Liver (tissue), 8 donors: ENCODE measurements at regions not wholly inside any gene's neighbourhood (a gene's known extent, or its start where the extent isn't known, plus 50 kb on each side); places are given as distances from the start of the nearest gene placed in this dataset.

Source experiments
- DNase-seq: peaks from one replicate; pipeline ENCODE4 v3.0.0-alpha.2; 2017; ENCODE audit warnings: low spot score
- H3K27ac ChIP-seq, 2 donors: one replicate each; pipeline ENCODE4 v1.7.0; 2013; ENCODE audit warnings: inconsistent platforms in 2 of 2, low read length in 2 of 2, control low read depth in 1 of 2, low read depth in 1 of 2, mild to moderate bottlenecking in 1 of 2
- H3K27me3 ChIP-seq, 4 donors: one replicate each; pipeline versions ENCODE4 v1.6.1 to v1.7.0; 2013; ENCODE audit warnings: low read length in 3 of 4, inconsistent platforms in 1 of 4, mild to moderate bottlenecking in 1 of 4, moderate library complexity in 1 of 4; ENCODE audit not compliant: control insufficient read depth in 4 of 4, insufficient read depth in 4 of 4
- H3K36me3 ChIP-seq, 4 donors: one replicate each; pipeline versions ENCODE4 v1.6.1 to v1.7.0; 2013; ENCODE audit warnings: low read length in 3 of 4, mild to moderate bottlenecking in 3 of 4, low read depth in 1 of 4, moderate library complexity in 1 of 4; ENCODE audit not compliant: control insufficient read depth in 4 of 4, insufficient read depth in 3 of 4
- H3K4me1 ChIP-seq, 4 donors: one replicate each; pipeline versions ENCODE4 v1.6.1 to v1.7.0; 2013; ENCODE audit warnings: low read length in 3 of 4, mild to moderate bottlenecking in 3 of 4, moderate library complexity in 1 of 4; ENCODE audit not compliant: control insufficient read depth in 4 of 4, insufficient read depth in 4 of 4
- H3K4me3 ChIP-seq, 3 donors: one replicate each; pipeline versions ENCODE4 v1.6.1 to v1.7.0; 2013; ENCODE audit warnings: low read length in 3 of 3, control low read depth in 1 of 3, low read depth in 1 of 3, mild to moderate bottlenecking in 1 of 3
- H3K9ac ChIP-seq, 2 donors: one replicate each; pipeline ENCODE4 v1.7.0; 2013; ENCODE audit warnings: low read length in 2 of 2, mild to moderate bottlenecking in 2 of 2, moderate library complexity in 2 of 2, control low read depth in 1 of 2, low read depth in 1 of 2
- H3K9me3 ChIP-seq, 4 donors: one replicate each; pipeline versions ENCODE4 v1.6.1 to v1.7.0; 2013; ENCODE audit warnings: low read length in 3 of 4; ENCODE audit not compliant: control insufficient read depth in 4 of 4
- EGR1 ChIP-seq, 2 donors: IDR thresholded peaks; 2 replicates each; pipeline ENCODE4 v1.6.1; 2016 to 2018; ENCODE audit warnings: antibody characterized with exemption in 2 of 2, low read depth in 2 of 2
- FOXA1 ChIP-seq: IDR thresholded peaks from 2 replicates; pipeline ENCODE4 v1.6.1; 2016; ENCODE audit warnings: antibody characterized with exemption
- FOXA2 ChIP-seq: IDR thresholded peaks from 2 replicates; pipeline ENCODE4 v1.6.1; 2016; ENCODE audit warnings: antibody characterized with exemption
- GABPA ChIP-seq, 2 donors: IDR thresholded peaks in 1 of 2; conservative IDR thresholded peaks in 1 of 2; 2 replicates each; pipeline ENCODE4 v1.6.1; 2016; ENCODE audit warnings: antibody characterized with exemption in 2 of 2, mild to moderate bottlenecking in 1 of 2, moderate library complexity in 1 of 2
- HNF4A ChIP-seq, 2 donors: conservative IDR thresholded peaks; 2 replicates each; pipeline ENCODE4 v1.6.1; 2016; ENCODE audit warnings: antibody characterized with exemption in 2 of 2, mild to moderate bottlenecking in 2 of 2
- HNF4G ChIP-seq: IDR thresholded peaks from 2 replicates; pipeline ENCODE4 v1.6.1; 2016; ENCODE audit warnings: antibody characterized with exemption
- JUND ChIP-seq, 2 donors: IDR thresholded peaks; 2 replicates each; pipeline ENCODE4 v1.6.1; 2016; ENCODE audit warnings: antibody characterized with exemption in 2 of 2
- NR2F2 ChIP-seq: IDR thresholded peaks from 2 replicates; pipeline ENCODE4 v1.6.1; 2016; ENCODE audit warnings: antibody characterized with exemption
- RAD21 ChIP-seq, 2 donors: IDR thresholded peaks; 2 replicates each; pipeline ENCODE4 v1.6.1; 2016; ENCODE audit warnings: antibody characterized with exemption in 2 of 2, mild to moderate bottlenecking in 2 of 2
- RXRA ChIP-seq, 2 donors: IDR thresholded peaks; 2 replicates each; pipeline ENCODE4 v1.6.1; 2017 to 2018; ENCODE audit warnings: antibody characterized with exemption in 2 of 2, mild to moderate bottlenecking in 1 of 2
- SP1 ChIP-seq: IDR thresholded peaks from 2 replicates; pipeline ENCODE4 v1.6.1; 2018; ENCODE audit warnings: antibody characterized with exemption, mild to moderate bottlenecking
- TAF1 ChIP-seq: conservative IDR thresholded peaks from 2 replicates; pipeline ENCODE4 v1.6.1; 2016; ENCODE audit warnings: antibody characterized with exemption, mild to moderate bottlenecking
- YY1 ChIP-seq: IDR thresholded peaks from 2 replicates; pipeline ENCODE4 v1.6.1; 2016; ENCODE audit warnings: antibody characterized with exemption, mild to moderate bottlenecking
- whole genome bisulfite sequencing: extraction: QIAGEN DNeasy Blood & Tissue Kit; methylation state at CpG from one replicate; pipeline ENCODE4 v1.1.7; 2013; 5-methylcytosine and 5-hydroxymethylcytosine counted together
- TF ChIP-seq, protein P1 (sequence below): IDR thresholded peaks from 2 replicates; pipeline ENCODE4 v1.6.1; 2016; ENCODE audit warnings: antibody characterized with exemption
- TF ChIP-seq, protein P2 (sequence below): IDR thresholded peaks from 2 replicates; pipeline ENCODE4 v1.6.1; 2016; ENCODE audit warnings: antibody characterized with exemption, mild to moderate bottlenecking
- TF ChIP-seq, protein P3 (sequence below): IDR thresholded peaks from 2 replicates; pipeline ENCODE4 v1.6.1; 2016; ENCODE audit warnings: antibody characterized with exemption
- TF ChIP-seq, protein P4 (sequence below): IDR thresholded peaks from 2 replicates; pipeline ENCODE4 v1.6.1; 2016; ENCODE audit warnings: antibody characterized with exemption
- TF ChIP-seq, protein P5 (sequence below): fragments of 150-350 bp; IDR thresholded peaks from 2 replicates; pipeline ENCODE4 v1.5.1; 2017; ENCODE audit warnings: improper control_type of control experiment, low read depth, low read length; ENCODE audit not compliant: missing input control
- donor health status: healthy.
- donor health status: healthy.
- donor health status: healthy.
- donor health status: healthy.
- donor health status: healthy.

DNA sequence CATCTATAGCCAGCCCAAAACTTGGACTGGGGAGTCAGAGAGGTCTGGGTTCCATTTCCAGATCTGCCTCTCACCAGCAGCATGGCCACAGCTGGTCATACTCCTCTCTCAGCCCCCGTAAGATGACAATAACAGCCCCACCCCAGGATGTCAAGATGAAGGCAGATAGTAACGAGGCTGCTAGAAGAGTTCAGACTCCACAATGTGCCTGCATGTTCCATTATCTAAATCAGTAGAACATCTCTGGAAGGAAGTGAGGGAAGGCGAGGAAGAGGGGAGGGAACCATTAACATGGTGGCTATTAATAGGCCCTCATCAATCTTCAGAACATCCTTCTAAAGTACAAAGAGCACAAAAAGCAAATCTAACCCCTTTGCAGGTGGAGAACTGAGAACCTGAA lies 98.0 kb upstream of the KCNG1 start:
- no peak overlapping the region for H3K4me3 ChIP-seq
- H3K9me3 ChIP-seq: no peaks in the 10 kb centered on the region
- WGBS: 56% methylated on average over 3 of the region's 3 CpGs
- TF ChIP-seq FOXA1 (no peak), RXRA (IDR thresholded peaks at IDR 0.05) (no peak), YY1 (no peak)
- TF ChIP-seq, protein P1, sequence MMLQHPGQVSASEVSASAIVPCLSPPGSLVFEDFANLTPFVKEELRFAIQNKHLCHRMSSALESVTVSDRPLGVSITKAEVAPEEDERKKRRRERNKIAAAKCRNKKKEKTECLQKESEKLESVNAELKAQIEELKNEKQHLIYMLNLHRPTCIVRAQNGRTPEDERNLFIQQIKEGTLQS: no peak
- TF ChIP-seq, protein P2, sequence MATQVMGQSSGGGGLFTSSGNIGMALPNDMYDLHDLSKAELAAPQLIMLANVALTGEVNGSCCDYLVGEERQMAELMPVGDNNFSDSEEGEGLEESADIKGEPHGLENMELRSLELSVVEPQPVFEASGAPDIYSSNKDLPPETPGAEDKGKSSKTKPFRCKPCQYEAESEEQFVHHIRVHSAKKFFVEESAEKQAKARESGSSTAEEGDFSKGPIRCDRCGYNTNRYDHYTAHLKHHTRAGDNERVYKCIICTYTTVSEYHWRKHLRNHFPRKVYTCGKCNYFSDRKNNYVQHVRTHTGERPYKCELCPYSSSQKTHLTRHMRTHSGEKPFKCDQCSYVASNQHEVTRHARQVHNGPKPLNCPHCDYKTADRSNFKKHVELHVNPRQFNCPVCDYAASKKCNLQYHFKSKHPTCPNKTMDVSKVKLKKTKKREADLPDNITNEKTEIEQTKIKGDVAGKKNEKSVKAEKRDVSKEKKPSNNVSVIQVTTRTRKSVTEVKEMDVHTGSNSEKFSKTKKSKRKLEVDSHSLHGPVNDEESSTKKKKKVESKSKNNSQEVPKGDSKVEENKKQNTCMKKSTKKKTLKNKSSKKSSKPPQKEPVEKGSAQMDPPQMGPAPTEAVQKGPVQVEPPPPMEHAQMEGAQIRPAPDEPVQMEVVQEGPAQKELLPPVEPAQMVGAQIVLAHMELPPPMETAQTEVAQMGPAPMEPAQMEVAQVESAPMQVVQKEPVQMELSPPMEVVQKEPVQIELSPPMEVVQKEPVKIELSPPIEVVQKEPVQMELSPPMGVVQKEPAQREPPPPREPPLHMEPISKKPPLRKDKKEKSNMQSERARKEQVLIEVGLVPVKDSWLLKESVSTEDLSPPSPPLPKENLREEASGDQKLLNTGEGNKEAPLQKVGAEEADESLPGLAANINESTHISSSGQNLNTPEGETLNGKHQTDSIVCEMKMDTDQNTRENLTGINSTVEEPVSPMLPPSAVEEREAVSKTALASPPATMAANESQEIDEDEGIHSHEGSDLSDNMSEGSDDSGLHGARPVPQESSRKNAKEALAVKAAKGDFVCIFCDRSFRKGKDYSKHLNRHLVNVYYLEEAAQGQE: no peak
- TF ChIP-seq, protein P3, sequence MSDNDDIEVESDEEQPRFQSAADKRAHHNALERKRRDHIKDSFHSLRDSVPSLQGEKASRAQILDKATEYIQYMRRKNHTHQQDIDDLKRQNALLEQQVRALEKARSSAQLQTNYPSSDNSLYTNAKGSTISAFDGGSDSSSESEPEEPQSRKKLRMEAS: no peak
- TF ChIP-seq, protein P4, sequence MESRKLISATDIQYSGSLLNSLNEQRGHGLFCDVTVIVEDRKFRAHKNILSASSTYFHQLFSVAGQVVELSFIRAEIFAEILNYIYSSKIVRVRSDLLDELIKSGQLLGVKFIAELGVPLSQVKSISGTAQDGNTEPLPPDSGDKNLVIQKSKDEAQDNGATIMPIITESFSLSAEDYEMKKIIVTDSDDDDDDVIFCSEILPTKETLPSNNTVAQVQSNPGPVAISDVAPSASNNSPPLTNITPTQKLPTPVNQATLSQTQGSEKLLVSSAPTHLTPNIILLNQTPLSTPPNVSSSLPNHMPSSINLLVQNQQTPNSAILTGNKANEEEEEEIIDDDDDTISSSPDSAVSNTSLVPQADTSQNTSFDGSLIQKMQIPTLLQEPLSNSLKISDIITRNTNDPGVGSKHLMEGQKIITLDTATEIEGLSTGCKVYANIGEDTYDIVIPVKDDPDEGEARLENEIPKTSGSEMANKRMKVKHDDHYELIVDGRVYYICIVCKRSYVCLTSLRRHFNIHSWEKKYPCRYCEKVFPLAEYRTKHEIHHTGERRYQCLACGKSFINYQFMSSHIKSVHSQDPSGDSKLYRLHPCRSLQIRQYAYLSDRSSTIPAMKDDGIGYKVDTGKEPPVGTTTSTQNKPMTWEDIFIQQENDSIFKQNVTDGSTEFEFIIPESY: no peak
- no peaks in the 10 kb centered on the region for H3K36me3 ChIP-seq
- H3K27me3 ChIP-seq: peaks cover 0 to 13% (median 2%) of the 10 kb centered on the region in 4 donors
- H3K9ac ChIP-seq: no peak overlapping the region
- no peaks in the 10 kb centered on the region for H3K4me1 ChIP-seq
- H3K27ac ChIP-seq: no peak overlapping the region
- no peak for DNase-seq

DNA sequence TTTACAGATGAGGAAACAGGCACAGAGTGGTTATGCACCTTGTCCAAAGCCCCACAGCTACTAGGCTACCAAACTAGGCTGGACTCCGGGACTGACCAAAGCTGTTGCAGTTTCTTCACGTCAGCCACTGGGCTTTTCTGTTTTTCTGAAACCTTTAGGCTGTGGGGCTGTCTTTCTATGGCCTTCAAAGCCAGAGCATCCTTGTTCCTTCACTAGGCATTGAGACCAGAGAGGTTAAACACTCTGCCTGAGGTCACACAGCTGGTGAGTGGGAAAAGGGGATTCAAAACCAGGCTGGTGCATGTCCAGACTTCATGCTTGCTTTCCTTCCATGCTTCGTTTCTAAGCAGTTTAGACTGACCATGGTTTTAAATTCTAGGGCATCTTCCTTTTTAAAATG lies 97.5 kb upstream of the KCNG1 start:
- TF ChIP-seq JUND (IDR thresholded peaks at IDR 0.05): no peak
- TF ChIP-seq RAD21 (IDR thresholded peaks at IDR 0.05): no peak
- TF ChIP-seq, protein P1: no peak
- TF ChIP-seq HNF4A (conservative IDR thresholded peaks at IDR 0.05): no peak
- no peak for TF ChIP-seq EGR1 (IDR thresholded peaks at IDR 0.05; ENCODE audit: low read depth in 2 of 2)
- TF ChIP-seq RXRA (IDR thresholded peaks at IDR 0.05): no peak
- TF ChIP-seq, protein P4: no peak
- TF ChIP-seq, protein P2: no peak
- no peak for TF ChIP-seq NR2F2
- TF ChIP-seq FOXA1: no peak
- no peak for TF ChIP-seq FOXA2
- TF ChIP-seq, protein P3: no peak
- TF ChIP-seq SP1: no peak
- no peak for TF ChIP-seq TAF1
- TF ChIP-seq, protein P5, sequence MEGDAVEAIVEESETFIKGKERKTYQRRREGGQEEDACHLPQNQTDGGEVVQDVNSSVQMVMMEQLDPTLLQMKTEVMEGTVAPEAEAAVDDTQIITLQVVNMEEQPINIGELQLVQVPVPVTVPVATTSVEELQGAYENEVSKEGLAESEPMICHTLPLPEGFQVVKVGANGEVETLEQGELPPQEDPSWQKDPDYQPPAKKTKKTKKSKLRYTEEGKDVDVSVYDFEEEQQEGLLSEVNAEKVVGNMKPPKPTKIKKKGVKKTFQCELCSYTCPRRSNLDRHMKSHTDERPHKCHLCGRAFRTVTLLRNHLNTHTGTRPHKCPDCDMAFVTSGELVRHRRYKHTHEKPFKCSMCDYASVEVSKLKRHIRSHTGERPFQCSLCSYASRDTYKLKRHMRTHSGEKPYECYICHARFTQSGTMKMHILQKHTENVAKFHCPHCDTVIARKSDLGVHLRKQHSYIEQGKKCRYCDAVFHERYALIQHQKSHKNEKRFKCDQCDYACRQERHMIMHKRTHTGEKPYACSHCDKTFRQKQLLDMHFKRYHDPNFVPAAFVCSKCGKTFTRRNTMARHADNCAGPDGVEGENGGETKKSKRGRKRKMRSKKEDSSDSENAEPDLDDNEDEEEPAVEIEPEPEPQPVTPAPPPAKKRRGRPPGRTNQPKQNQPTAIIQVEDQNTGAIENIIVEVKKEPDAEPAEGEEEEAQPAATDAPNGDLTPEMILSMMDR: no peak
- TF ChIP-seq YY1: no peak
- TF ChIP-seq GABPA (IDR thresholded peaks at IDR 0.05 in 1 of 2, conservative IDR thresholded peaks at IDR 0.05 in 1 of 2): no peak
- TF ChIP-seq HNF4G: no peak
- Histone ChIP-seq H3K36me3 (no peaks in the 10 kb centered on the region), H3K9ac (no peak overlapping the region), H3K27ac (no peak overlapping the region), H3K9me3 (no peaks in the 10 kb centered on the region), H3K27me3 (peaks cover 0 to 13% (median 2%) of the 10 kb centered on the region in 4 donors), H3K4me3 (no peak overlapping the region), H3K4me1 (no peaks in the 10 kb centered on the region)
- no peak for DNase-seq
- WGBS: 75% methylated on average over 3 of the region's 3 CpGs
